ENCODE measurements at regions not wholly inside any gene's neighbourhood (a gene's known extent, or its start where the extent isn't known, plus 50 kb on each side); places are given as distances from the start of the nearest gene placed in this dataset.
A peak's percentile ranks its signal among the peaks of the same experiment; 100 is the strongest.

GRCh38 chr2:51322613-51323012, 290.7 kb upstream of the NRXN1 start:
- ATAC-seq (no peak), DNase-seq (ENCODE audit: low spot score) (no peak)
- H3K4me1 Mint-ChIP-seq, result peaks cover 10% of the 10 kb centered on the region; the same call in 2 of the 3 replicates
- peaks cover 18% of the 10 kb centered on the region for H3K36me3 Mint-ChIP-seq (ENCODE audit: low read depth)
- TF ChIP-seq ZNF462 (CRISPR knock-in tag; IDR thresholded peaks at IDR 0.05), result no peak
- peaks cover 7% of the 10 kb centered on the region; the same call in 1 of the 2 replicates for H3K36me3 ChIP-seq (ENCODE audit: insufficient read depth)
- H3K27me3 Mint-ChIP-seq (ENCODE audit: insufficient read depth, low read depth, poor library complexity), result no peaks in the 10 kb centered on the region
- H3K79me2 ChIP-seq (replicated peaks; ENCODE audit: insufficient read depth), result no peaks in the 10 kb centered on the region
- H3K4me2 ChIP-seq, result no peak overlapping the region
- no peaks in the 10 kb centered on the region for H3F3A ChIP-seq (replicated peaks; ENCODE audit: low read depth)
- H3K4me1 ChIP-seq (ENCODE audit: insufficient read depth), result no peaks in the 10 kb centered on the region
- H3K27me3 ChIP-seq (ENCODE audit: insufficient read depth), result no peaks in the 10 kb centered on the region
- no peak overlapping the region for H2AFZ ChIP-seq
- no peaks in the 10 kb centered on the region for H4K20me1 ChIP-seq (replicated peaks; ENCODE audit: insufficient read depth)
- no peak overlapping the region for H3K4me3 ChIP-seq
- H3K9me3 Mint-ChIP-seq, result peaks cover 22% of the 10 kb centered on the region
- H3K27ac ChIP-seq (ENCODE audit: low read depth), result no peak overlapping the region
- no peak overlapping the region for H3K27ac Mint-ChIP-seq
- no peak overlapping the region for H3K4me3 Mint-ChIP-seq
- peaks cover 2% of the 10 kb centered on the region; the same call in 1 of the 2 replicates for H3K9me2 ChIP-seq (ENCODE audit: insufficient read depth)

GRCh38 chr2:51304311-51304710, 272.4 kb upstream of the NRXN1 start:
- no peaks in the 10 kb centered on the region for H3K79me2 ChIP-seq (replicated peaks; ENCODE audit: insufficient read depth)
- Mint-ChIP-seq H3K9me3 (no peaks in the 10 kb centered on the region), H3K36me3 (ENCODE audit: low read depth) (no peaks in the 10 kb centered on the region), H3K4me3 (no peak overlapping the region), H3K27me3 (ENCODE audit: insufficient read depth, low read depth, poor library complexity) (no peaks in the 10 kb centered on the region), H3K4me1 (no peaks in the 10 kb centered on the region; the same call in 2 of the 3 replicates), H3K27ac (no peak overlapping the region)
- H4K20me1 ChIP-seq (replicated peaks; ENCODE audit: insufficient read depth), result no peaks in the 10 kb centered on the region
- ATAC-seq (no peak), DNase-seq (ENCODE audit: low spot score) (no peak)
- H3K27me3 ChIP-seq (ENCODE audit: insufficient read depth), result no peaks in the 10 kb centered on the region
- H3K9me2 ChIP-seq (ENCODE audit: insufficient read depth), result no peaks in the 10 kb centered on the region
- H3K4me3 ChIP-seq, result no peak overlapping the region
- 0 out of 2 replicates have a peak overlapping the region, but pooled peaks have one; percentile 11 for H2AFZ ChIP-seq
- no peak overlapping the region for H3K27ac ChIP-seq (ENCODE audit: low read depth)
- H3F3A ChIP-seq (replicated peaks; ENCODE audit: low read depth), result no peaks in the 10 kb centered on the region
- H3K36me3 ChIP-seq (ENCODE audit: insufficient read depth), result no peaks in the 10 kb centered on the region
- no peak overlapping the region for H3K4me2 ChIP-seq
- H3K4me1 ChIP-seq (ENCODE audit: insufficient read depth), result no peaks in the 10 kb centered on the region
- TF ChIP-seq ZNF462 (CRISPR knock-in tag; IDR thresholded peaks at IDR 0.05) (no peak), ZNF114 (CRISPR knock-in tag; IDR thresholded peaks at IDR 0.05) (no peak), NANOG (IDR thresholded peaks at IDR 0.05; ENCODE audit: borderline replicate concordance) (no peak), JUNB (IDR thresholded peaks at IDR 0.05; ENCODE audit: unreplicated experiment) (no peak)

Measured in GM23338 (cell line).